BLaER1 (cell line): ENCODE measurements at regions not wholly inside any gene's neighbourhood (a gene's known extent, or its start where the extent isn't known, plus 50 kb on each side); places are given as distances from the start of the nearest gene placed in this dataset.

Experiments
- H3K27ac ChIP-seq: shearing (Covaris generic); formaldehyde crosslinking; 2 replicates; pipeline ENCODE4 v1.8.1; 2022
- H3K27me3 ChIP-seq: shearing (Covaris generic); formaldehyde crosslinking; 2 replicates; pipeline ENCODE4 v1.8.1; 2022
- H3K36me3 ChIP-seq: shearing (Covaris generic); formaldehyde crosslinking; 2 replicates; pipeline ENCODE4 v1.8.1; 2022
- H3K4me1 ChIP-seq: shearing (Covaris generic); formaldehyde crosslinking; 2 replicates; pipeline ENCODE4 v1.8.1; 2022
- H3K4me2 ChIP-seq: shearing (Covaris generic); formaldehyde crosslinking; 2 replicates; pipeline ENCODE4 v1.8.1; 2022
- H3K4me3 ChIP-seq: shearing (Covaris generic); formaldehyde crosslinking; 2 replicates; pipeline ENCODE4 v1.8.1; 2022
- H3K9ac ChIP-seq: shearing (Covaris generic); formaldehyde crosslinking; 2 replicates; pipeline ENCODE4 v1.8.1; 2022
- H3K9me3 ChIP-seq: shearing (Covaris generic); formaldehyde crosslinking; 2 replicates; pipeline ENCODE4 v1.8.1; 2022
- H4K20me1 ChIP-seq: shearing (Covaris generic); formaldehyde crosslinking; 2 replicates; pipeline ENCODE4 v1.8.1; 2022
- Cebpa-rat ChIP-seq: shearing (Covaris generic); IDR thresholded peaks from 2 replicates; pipeline ENCODE4 v1.8.1; 2022

DNA sequence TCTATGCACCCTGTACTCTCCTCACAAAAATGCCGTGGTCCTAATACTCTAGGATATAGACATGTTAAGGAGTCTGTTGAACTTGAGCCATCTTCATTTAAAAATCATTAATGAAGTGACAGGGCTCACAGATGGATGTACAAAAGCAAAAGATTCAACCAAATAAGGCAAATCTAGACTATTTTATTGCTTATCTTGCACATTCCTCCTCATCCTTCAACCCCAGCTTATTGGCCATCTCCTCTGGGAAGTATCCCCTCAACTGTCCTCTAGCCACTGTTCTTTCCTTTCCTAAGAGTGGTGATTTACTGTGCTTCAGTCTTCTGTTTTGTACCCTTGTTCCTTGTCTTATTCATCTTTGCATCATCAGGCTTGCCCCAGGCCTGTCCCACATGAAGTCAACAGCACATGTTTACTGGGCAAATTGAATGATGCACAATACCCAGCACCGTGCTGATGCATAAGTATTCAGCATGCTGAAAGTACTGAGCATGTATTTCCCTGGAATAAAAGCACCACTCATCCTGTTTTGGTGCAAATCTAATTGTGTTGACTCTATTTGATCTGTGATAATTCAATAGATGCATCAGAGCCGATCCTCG is 287.3 kb upstream of the CLNK start:
- Histone ChIP-seq H3K4me1 (peaks cover 24% of the 10 kb centered on the region), H3K9me3 (peaks cover 12% of the 10 kb centered on the region), H3K4me2 (no peak overlapping the region), H3K27me3 (no peaks in the 10 kb centered on the region), H3K36me3 (no peaks in the 10 kb centered on the region), H3K27ac (no peak overlapping the region), H3K9ac (no peak overlapping the region), H3K4me3 (no peak overlapping the region), H4K20me1 (no peaks in the 10 kb centered on the region)
- TF ChIP-seq Cebpa-rat: no peak

DNA sequence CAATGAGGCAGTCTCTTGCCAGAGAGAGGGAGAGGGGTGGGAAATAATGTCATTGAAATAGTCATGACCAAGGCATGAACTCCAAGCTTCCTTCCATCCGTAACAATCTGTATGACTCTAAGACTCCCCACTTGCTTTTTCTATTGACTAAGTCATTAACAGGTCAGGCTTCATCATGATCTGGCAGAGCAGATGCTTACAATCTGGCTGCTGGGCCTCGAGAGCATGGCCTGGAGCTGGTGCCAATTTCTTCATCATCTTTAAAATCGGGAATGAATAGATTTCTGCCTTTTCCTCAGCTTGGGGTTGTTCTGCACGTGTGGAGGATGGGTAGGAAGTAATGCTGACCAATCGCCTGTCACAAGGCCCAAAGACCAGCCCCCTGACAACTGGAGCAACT is 280.6 kb upstream of the CLNK start:
- Histone ChIP-seq H3K9me3 (no peaks in the 10 kb centered on the region), H3K27me3 (no peaks in the 10 kb centered on the region), H3K4me2 (peak overlapping the region; percentile 77), H3K9ac (peak overlapping the region; percentile 70; the same call in 1 of the 2 replicates), H3K4me3 (peak overlapping the region; percentile 43), H3K4me1 (peaks cover 72% of the 10 kb centered on the region), H3K36me3 (no peaks in the 10 kb centered on the region), H3K27ac (peak overlapping the region; percentile 83), H4K20me1 (no peaks in the 10 kb centered on the region)
- TF ChIP-seq Cebpa-rat: no peak

DNA sequence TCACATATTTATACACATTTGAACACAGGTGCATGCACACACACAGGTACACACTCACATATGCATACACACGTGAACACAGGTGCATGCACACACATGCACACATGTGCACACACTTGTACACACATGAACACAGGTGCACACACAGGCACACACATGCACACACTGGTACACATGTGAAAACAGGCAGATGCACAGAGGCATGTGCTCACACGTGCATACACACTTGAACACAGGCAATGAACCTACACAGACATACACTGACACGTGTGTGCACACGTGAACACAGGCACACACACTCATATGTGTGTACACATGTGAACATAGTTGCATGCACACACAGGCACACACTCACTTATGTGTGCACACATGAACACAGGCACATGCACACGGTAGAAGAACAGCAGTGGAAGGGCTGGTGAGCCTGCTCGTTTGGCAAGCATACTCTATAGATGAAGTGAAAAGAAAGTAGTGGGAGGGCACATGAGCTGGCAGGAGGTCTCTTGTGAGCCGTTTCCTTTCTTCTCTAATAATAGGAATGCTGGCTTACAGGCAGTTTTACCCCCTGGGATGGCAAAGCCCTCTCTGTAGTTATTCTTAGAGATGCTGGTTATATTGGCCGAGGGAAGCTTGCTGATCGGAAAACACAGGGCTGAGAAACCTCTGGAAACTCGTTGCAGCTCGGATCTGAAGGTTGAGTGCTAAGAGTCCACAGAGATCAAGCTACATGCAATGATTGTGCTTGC is 279.6 kb upstream of the CLNK start:
- Histone ChIP-seq H3K9ac (peak overlapping the region; percentile 70), H3K9me3 (no peaks in the 10 kb centered on the region), H3K4me2 (peak overlapping the region; percentile 77), H3K27me3 (no peaks in the 10 kb centered on the region), H3K4me1 (peaks cover 68% of the 10 kb centered on the region), H3K4me3 (peak overlapping the region; percentile 43), H3K27ac (peak overlapping the region; percentile 83), H3K36me3 (no peaks in the 10 kb centered on the region), H4K20me1 (no peaks in the 10 kb centered on the region)
- TF ChIP-seq Cebpa-rat: no peak

DNA sequence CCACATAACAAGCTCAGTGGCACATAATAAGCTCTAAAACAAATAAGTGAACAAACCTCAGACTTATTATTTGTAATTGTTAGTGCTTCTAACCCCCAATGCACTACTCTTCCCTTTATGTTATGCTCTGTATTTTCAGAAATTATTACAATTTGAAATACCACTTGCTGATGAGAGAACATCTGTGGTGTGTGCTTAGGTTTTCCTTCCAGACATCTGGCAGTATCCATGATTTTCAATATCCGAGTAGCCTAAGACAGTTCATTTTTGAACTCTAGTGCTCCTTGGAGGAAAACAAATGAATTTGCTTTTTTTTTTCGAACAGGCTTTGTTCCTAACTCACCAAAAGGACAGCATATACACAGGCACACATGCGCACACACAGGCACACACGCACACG is 278.7 kb upstream of the CLNK start:
- Histone ChIP-seq H3K9me3 (no peaks in the 10 kb centered on the region), H3K27ac (0 out of 2 replicates have a peak overlapping the region, but pooled peaks have one; percentile 16), H3K4me3 (no peak overlapping the region), H4K20me1 (no peaks in the 10 kb centered on the region), H3K9ac (no peak overlapping the region), H3K27me3 (no peaks in the 10 kb centered on the region), H3K36me3 (no peaks in the 10 kb centered on the region), H3K4me1 (peaks cover 60% of the 10 kb centered on the region), H3K4me2 (peak overlapping the region; percentile 77)
- TF ChIP-seq Cebpa-rat: no peak

DNA sequence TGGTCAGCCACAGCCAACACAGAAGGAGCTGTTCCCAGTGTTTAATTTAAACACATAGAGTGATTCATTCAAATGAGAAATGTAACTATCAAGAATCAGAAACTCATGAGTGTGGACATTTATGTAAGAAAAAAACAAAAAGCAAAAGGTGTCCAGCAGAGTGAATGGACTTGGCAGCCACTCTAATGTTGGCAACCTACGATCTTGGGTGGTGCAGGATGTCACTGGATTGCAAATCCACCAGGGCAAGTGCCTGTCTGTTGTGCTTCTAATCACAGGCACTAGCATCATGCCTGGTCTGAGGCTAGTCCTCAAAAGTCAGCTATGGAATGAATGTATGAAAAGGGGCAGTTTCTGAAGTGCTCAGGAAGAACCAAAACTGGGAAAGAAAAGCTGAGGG is 277.7 kb upstream of the CLNK start:
- Histone ChIP-seq H3K4me2 (no peak overlapping the region), H3K27me3 (no peaks in the 10 kb centered on the region), H3K27ac (peak overlapping the region; percentile 50; the same call in 1 of the 2 replicates), H3K9me3 (no peaks in the 10 kb centered on the region), H3K4me3 (no peak overlapping the region), H3K9ac (no peak overlapping the region), H4K20me1 (no peaks in the 10 kb centered on the region), H3K4me1 (peaks cover 59% of the 10 kb centered on the region), H3K36me3 (no peaks in the 10 kb centered on the region)
- no peak for TF ChIP-seq Cebpa-rat

DNA sequence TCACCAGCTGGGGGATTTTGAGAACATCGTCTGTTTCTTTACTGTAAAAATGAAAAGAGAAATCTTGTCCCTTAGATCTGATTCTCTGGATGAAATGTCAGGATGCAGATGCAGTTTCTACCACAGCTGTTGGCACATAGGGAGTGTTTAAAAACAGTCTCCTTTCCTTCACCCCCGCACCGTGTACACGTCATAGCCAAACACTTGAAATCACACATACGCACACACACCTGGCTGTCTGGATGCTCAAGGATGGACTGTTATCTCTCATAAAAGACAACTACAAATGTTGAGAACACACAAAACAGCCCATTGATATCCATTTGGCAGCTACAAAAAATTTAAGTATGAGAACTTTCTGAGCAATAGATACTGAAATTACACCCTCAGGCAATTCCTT is 275.8 kb upstream of the CLNK start:
- H3K36me3 ChIP-seq: no peaks in the 10 kb centered on the region
- H3K4me3 ChIP-seq: no peak overlapping the region
- TF ChIP-seq Cebpa-rat: no peak
- H3K27ac ChIP-seq: no peak overlapping the region
- H3K4me2 ChIP-seq: no peak overlapping the region
- no peaks in the 10 kb centered on the region for H3K9me3 ChIP-seq
- H4K20me1 ChIP-seq: no peaks in the 10 kb centered on the region
- peaks cover 46% of the 10 kb centered on the region for H3K4me1 ChIP-seq
- H3K27me3 ChIP-seq: no peaks in the 10 kb centered on the region
- no peak overlapping the region for H3K9ac ChIP-seq

DNA sequence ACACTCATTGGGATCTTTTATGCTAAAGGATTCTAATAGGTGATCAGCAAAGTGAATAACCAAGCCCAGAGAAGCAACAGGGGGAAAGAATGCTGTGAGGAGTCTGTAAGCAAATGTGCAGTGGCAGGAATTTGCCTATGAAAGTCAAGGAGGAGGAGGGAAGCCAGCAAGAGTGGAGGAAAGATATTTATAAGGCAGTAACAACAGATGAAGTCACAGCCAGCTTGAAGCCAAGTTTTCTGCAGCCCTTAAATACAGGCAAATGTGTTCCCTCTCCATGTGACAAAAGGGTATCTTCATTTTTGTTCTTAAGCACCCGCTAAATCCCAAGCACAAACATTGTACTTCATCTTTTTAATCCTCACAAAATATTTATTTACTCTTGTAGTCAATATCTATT is 275.0 kb upstream of the CLNK start:
- Histone ChIP-seq H3K27me3 (no peaks in the 10 kb centered on the region), H4K20me1 (no peaks in the 10 kb centered on the region), H3K4me1 (peaks cover 46% of the 10 kb centered on the region), H3K9me3 (no peaks in the 10 kb centered on the region), H3K36me3 (no peaks in the 10 kb centered on the region), H3K9ac (no peak overlapping the region), H3K4me3 (no peak overlapping the region), H3K4me2 (no peak overlapping the region), H3K27ac (no peak overlapping the region)
- no peak for TF ChIP-seq Cebpa-rat

DNA sequence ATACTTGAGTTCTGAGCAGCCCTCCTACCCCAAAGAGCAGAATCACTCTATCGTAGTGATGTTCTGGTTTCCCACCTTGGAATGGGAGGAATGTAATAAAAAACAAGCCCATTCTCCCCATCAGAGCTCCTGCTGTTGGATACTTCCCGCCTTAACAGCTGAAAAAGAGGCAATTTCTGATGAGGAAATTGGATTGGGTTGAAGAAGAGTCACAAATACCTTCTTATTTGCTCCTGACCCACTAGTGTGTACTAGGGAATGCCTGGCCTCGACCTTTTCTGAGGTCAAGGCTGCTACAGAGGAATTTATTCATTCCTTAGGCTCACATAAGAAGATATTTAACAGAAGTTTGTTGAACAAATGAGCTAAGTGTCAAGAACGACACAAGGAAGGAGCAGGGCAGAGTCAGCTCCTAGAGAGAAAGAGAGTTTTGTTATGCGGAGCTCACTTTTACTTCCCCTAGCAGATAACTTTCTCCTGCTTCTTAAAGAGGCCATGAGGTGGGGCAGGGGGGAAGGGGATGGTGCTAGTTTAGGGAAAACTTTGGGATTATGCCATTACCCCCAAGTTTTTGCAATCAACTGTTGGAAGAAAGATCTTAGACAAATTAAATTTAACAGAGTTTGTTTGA is 273.8 kb upstream of the CLNK start:
- Histone ChIP-seq H3K27me3 (no peaks in the 10 kb centered on the region), H3K4me3 (no peak overlapping the region), H3K9me3 (no peaks in the 10 kb centered on the region), H3K36me3 (no peaks in the 10 kb centered on the region), H3K4me1 (peaks cover 37% of the 10 kb centered on the region), H4K20me1 (no peaks in the 10 kb centered on the region), H3K9ac (no peak overlapping the region), H3K27ac (no peak overlapping the region), H3K4me2 (no peak overlapping the region)
- no peak for TF ChIP-seq Cebpa-rat

DNA sequence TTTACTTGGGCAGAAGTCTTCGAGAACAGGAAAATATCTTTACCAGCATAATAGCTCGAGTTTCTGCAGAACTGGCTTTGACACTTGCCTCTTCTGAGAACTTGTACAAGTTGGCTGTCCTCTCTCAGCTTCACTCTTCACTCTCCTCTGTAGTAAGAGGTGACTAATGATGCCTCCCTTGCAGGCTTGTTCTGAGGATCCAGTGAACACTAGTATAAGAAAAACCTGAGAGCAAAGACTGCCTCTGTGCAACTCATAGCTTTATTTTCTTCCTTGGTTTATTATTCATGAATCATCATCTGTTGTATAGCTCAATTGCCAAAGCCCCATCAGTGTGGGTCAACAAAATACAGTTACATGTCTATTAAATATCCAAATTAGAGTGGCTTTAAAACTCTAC is 266.7 kb upstream of the CLNK start:
- Histone ChIP-seq H3K9ac (no peak overlapping the region), H3K4me3 (no peak overlapping the region), H3K4me1 (peaks cover 14% of the 10 kb centered on the region), H3K4me2 (no peak overlapping the region), H3K9me3 (peaks cover 16% of the 10 kb centered on the region; the same call in 1 of the 2 replicates), H3K27ac (no peak overlapping the region), H4K20me1 (no peaks in the 10 kb centered on the region), H3K36me3 (no peaks in the 10 kb centered on the region), H3K27me3 (no peaks in the 10 kb centered on the region)
- TF ChIP-seq Cebpa-rat: no peak
